Fibroblast of gingiva (primary cell): ENCODE measurements at regions not wholly inside any gene's neighbourhood (a gene's known extent, or its start where the extent isn't known, plus 50 kb on each side); places are given as distances from the start of the nearest gene placed in this dataset.
A peak's percentile ranks its signal among the peaks of the same experiment; 100 is the strongest.

Experiments
- DNase-seq: peaks from one replicate; pipeline ENCODE4 v3.0.0-alpha.2; 2011; ENCODE audit warnings: low read depth

- peak; percentile 87 for DNase-seq
Measured at GRCh38 chr9:107874591-107875369, 385.2 kb upstream of the KLF4 start.

GRCh38 chr9:107874137-107874536, 384.6 kb upstream of the KLF4 start:
- no peak for DNase-seq

DNA sequence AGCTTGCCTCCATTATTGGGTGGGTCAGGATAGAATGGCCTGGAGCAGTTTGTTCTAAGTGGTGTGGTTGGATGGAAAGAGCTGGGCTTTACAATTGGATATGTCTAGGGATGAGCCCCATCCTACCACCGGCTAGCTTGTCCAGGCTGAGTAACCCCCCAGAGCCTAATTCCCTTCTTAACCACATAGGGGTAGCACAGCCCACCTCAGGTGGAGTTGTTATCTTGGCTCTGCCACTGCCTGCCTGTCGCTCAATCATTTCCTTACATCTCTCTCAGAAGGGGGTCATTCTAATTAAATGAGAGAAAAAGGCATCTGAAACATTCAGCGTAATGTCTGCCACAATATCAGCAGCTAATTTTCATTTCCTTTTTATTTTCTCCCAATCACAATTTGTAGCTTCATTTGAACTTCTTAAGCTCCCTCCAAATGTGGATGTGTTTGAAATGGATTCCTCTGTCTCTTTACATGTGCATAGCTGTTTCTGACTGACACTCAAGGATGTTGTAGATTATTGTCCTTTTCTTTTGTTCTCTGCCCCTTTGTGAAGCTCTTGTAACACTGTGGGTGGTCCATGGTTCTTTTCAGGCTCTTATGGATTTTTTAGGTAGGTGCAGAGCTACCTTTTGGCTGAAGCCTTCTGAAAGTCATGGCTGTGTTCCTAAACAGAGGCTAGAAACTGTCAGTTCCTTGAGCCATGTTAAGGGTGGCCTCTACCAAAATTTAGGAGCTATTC, 383.1 kb upstream of the KLF4 start:
- DNase-seq, result no peak

- DNase-seq, result no peak
Measured at GRCh38 chr9:107870927-107871680, 381.5 kb upstream of the KLF4 start.

DNA sequence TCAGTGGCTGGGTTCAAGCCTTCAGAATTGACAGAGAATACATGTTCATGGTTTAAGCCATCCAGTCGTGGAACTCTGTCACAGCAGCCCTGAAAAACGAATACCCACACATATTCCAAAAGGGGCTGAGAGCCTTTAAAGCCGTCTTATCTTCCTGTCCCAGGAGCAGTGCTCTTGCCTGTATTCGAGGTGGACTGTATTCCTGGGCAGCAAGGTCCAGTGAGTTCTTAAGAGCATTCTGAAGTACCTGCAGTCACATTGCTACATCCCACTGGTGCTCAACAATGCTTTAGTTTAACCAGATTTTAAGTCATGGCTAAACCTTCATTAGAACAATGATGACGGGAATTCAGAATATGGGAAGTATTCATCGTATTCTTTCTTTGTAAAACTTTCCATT, 380.7 kb upstream of the KLF4 start:
- DNase-seq, result no peak

DNA sequence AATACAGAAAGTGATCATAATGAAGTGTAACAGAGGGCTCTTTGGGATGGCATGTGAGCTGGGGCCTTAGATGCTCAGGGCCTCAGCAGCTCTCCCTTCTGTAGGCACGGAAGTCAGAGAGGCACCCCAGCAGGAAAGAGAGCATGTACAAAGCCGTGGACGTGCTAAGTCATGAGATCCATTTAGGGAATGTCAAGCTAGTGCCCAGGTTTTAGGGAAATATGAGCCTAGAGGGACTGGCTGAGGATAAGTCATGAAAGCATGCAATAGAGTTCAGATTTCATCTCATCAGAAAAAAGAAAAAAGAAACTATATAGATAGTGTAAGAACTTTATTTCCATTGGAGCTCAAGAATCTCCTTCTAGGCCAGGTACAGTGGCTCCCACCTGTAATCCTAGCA, 379.5 kb upstream of the KLF4 start:
- DNase-seq, result peak; percentile 44

GRCh38 chr9:107868186-107868585, 378.6 kb upstream of the KLF4 start:
- DNase-seq, result no peak

DNA sequence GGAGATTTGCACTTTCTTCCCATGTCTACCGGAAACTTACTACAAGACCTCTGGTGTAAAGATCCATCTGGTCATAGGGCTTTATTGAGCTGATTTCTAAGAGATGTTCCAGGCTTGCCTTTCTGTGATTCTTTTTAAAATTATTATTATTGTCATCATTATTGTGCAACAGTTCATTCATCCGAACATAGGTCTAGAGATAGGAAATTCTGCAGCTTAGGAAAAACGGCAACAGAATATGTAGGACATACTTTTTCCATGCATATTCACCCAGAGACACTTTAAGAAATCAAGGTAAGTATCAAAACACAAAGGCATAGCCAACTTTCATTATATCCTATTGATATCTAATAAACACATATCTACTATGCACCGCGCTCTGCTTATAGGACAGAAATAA, 378.2 kb upstream of the KLF4 start:
- DNase-seq, result no peak

DNA sequence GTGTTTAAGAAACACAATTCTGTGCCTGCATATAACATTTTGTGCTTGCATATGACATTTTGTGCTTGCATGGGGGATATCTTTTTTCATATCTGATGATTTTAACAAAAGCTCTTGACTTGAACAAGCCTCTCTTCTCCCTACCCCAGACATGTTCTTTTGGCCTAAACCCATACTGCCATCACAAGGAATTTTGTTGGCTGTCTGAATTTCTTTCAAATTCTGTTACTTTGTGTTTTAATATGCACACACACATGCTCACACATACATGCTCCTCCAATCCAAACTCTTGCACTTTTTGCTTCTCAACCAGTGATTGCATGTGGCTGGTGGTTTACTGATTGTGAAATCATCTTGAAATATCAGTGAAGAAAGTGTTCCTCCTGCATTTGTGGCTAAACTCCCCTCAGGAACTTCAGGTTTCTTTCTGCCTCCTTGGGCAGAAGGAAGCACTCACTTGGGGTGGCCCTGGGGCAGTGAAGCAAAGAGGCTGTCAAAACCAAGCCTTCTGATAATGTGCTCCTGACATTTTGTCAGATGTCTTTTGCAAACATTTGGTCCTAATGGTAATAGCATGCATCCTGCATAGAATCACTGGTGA, 377.2 kb upstream of the KLF4 start:
- DNase-seq, result peak; percentile 60

GRCh38 chr9:107863396-107863795, 373.8 kb upstream of the KLF4 start:
- no peak for DNase-seq

GRCh38 chr9:107862881-107863280, 373.3 kb upstream of the KLF4 start:
- no peak for DNase-seq

DNA sequence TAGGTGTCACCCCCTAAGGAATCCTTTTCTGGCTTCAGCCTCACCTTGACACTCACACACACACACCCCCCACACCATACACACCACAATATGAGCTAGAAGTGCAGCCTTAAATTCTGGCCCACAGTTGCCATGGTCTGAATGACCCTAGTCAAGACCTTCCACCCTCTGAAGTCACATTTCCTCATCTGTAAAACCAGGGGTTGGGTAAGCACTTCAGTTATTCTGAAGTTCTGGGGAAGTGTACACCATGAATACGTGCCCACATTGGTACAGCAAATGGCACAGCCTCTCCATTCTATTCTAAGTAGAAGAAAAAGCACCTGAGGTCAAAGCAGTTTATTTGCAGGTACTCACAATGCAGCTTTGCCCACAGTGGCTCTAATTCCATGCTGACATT, 372.8 kb upstream of the KLF4 start:
- no peak for DNase-seq

DNA sequence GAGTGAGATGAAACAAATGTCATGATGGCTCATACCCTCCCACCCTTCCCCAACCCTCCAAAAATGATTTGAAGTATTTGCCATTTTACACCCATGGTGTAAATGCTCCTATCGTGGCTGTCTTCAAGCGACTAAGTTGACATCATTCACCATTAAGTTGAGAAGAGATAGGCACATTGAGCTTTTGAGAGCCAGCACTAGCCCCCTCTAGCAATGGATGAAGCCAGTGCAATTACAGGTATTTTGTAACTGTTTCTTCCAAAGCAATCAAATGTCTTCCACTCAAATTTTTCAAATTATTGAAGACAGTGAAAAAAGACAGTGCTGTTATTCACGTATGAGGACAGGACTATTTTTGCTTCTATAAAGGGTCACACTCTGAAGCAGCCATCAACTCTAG, 371.5 kb upstream of the KLF4 start:
- no peak for DNase-seq

- no peak for DNase-seq
Measured at GRCh38 chr9:107858260-107858659, 368.7 kb upstream of the KLF4 start.

GRCh38 chr9:107856633-107857032, 367.1 kb upstream of the KLF4 start:
- DNase-seq, result no peak

GRCh38 chr9:107855164-107855563, 365.6 kb upstream of the KLF4 start:
- DNase-seq, result no peak

DNA sequence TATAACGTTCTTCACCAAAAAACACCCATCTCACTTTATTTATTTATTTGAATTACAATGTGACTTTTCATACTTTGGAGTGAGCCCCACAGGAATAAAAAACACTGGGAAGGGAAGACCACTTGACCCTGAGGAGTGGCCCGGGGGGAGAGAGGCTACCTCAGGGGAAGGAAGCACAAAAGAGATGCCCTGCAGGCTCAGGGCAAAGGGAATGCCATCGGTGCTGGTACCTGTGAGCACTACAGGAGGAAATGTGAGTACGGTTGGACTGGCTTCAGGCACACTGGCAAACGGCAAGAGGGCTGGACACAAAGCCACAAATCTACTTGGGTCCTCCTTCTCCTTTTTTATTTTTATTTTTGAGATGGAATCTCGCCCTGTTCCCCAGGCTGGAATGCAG, 363.9 kb upstream of the KLF4 start:
- DNase-seq, result no peak

- DNase-seq, result no peak
Measured at GRCh38 chr9:107852891-107853290, 363.3 kb upstream of the KLF4 start.

GRCh38 chr9:107850653-107851052, 361.1 kb upstream of the KLF4 start:
- no peak for DNase-seq

DNA sequence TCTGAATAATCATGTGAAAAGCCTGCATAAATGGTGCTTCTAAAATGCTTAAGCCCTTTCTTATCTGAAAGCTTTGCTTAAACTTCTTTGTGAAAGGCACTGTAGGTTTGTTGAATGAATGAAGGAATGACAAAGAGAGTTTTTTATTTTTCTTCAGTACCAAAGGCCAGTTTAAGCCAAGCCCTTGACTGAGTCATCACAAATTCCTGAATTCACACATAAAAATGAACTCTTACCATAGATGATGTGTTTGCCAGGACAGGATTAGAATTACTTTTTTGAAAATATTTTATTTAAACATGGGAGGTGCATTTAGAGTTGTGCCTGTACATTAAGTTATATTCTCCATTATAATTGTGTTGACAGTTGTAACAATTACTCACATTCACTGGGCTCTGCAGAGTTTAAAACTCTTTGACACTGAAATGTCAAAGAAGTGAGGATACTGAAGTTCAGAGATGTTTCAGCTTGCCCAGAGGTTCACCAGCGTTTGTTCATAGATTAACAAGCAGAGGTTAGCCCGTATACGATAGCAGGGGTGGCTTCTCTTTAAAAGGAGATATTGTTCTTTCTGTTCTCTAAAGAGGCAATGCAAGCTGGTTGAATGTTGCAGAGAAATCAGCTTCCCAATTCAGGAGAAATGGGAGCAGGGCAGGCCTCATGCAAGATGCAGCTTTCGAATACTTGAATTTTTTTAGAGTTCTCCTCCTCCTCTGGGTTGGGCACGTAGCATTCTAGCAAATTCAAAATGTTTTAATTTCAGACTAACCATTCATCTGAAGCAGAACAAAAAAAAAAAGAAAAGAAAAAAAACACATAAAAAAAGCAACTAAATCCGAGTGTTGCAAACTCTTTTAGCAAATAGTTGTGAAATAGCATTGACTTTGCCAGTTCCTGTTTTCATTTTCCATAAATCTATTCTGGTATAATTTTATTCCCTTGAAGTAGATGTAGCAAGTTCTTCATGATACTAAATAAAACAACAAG, 358.7 kb upstream of the KLF4 start:
- DNase-seq, result peak; percentile 71

DNA sequence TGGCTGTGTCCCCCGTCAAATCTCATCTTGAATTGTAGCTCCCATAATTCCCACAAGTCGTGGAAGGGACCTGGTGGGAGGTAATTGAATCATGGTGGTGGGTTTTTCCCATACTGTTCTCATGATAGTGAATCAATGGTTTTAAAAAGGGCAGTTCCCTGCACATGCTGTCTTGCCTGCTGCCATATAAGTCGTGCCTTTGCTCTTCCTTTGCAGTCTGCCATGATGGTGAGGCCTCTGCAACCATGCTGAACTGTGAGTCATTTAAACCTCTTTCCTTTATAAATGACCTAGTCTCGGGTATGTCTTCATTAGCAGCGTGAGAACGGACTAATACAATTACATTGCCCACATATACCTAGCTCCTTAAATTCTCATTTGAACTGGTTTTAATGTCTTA, 353.0 kb upstream of the KLF4 start:
- DNase-seq, result no peak
